Left ventricle myocardium superior (tissue), 1 donor: ENCODE measurements at regions not wholly inside any gene's neighbourhood (a gene's known extent, or its start where the extent isn't known, plus 50 kb on each side); places are given as distances from the start of the nearest gene placed in this dataset.
"Not testable (repeated sequence)": the region's sequence is repeated elsewhere in the genome, so short reads cannot be mapped to it uniquely, and the experiment has no call there.

Experiments
- ATAC-seq: fragments of 200-7000 bp; cut with Tn5 transposase; one replicate; pipeline ENCODE4 v1.9.1; 2020; ENCODE audit warnings: mild to moderate bottlenecking, moderate library complexity
- DNase-seq: peaks from one replicate; pipeline ENCODE4 v3.0.0-alpha.2; 2020
- intact Hi-C: fragments of 100-400 bp; cut with micrococcal nuclease; formaldehyde crosslinking; loops from one replicate; pipeline ENCODE4 v1.11.0; 2022
- donor health status: DM: no; HTN: yes; CAD: no; lungs with severe emphysema.

GRCh38 chr2:84173041-84173440 lies 286.0 kb downstream of the SUCLG1 start:
- intact Hi-C loops: no loop called here
- DNase-seq: no peak
- ATAC-seq: no peak

- ATAC-seq: no peak
- DNase-seq: no peak
- intact Hi-C loops: no loop called here
These were observed 288.1 kb downstream of the SUCLG1 start for GRCh38 chr2:84170979-84171378.

GRCh38 chr2:84169871-84170270 lies 289.2 kb downstream of the SUCLG1 start:
- DNase-seq (no peak), ATAC-seq (no peak)
- intact Hi-C loops: no loop called here

- intact Hi-C loops, ATAC-seq, DNase-seq: not testable (repeated sequence)
These were observed 290.5 kb downstream of the SUCLG1 start for GRCh38 chr2:84168552-84168951.

GRCh38 chr2:84165256-84165655 lies 293.8 kb downstream of the SUCLG1 start:
- ATAC-seq: no peak
- DNase-seq: no peak

GRCh38 chr2:84160453-84160852 lies 298.6 kb downstream of the SUCLG1 start:
- intact Hi-C loops: no loop called here
- ATAC-seq: no peak
- no peak for DNase-seq

More at GRCh38 chr2:84165256-84165655, 293.8 kb downstream of the SUCLG1 start:
- intact Hi-C loops: no loop called here

GRCh38 chr2:84158605-84159004 lies 300.5 kb downstream of the SUCLG1 start:
- ATAC-seq: no peak
- intact Hi-C loops: no loop called here
- DNase-seq: no peak

- DNase-seq (no peak), ATAC-seq (no peak)
- intact Hi-C loops: no loop called here
These were observed 306.6 kb downstream of the SUCLG1 start for GRCh38 chr2:84152462-84152861.

- no peak for ATAC-seq
- DNase-seq: no peak
- intact Hi-C loops: no loop called here
These were observed 314.7 kb downstream of the SUCLG1 start for GRCh38 chr2:84144345-84144744.

- DNase-seq (no peak), ATAC-seq (no peak)
- intact Hi-C loops: no loop called here
These were observed 322.0 kb downstream of the SUCLG1 start for GRCh38 chr2:84137034-84137433.

- intact Hi-C loops: no loop called here
- ATAC-seq (no peak), DNase-seq (no peak)
These were observed 326.7 kb downstream of the SUCLG1 start for GRCh38 chr2:84132370-84132769.

GRCh38 chr2:84131278-84131830 lies 327.7 kb downstream of the SUCLG1 start:
- intact Hi-C loops: no loop called here
- no peak for ATAC-seq
- no peak for DNase-seq

GRCh38 chr2:84129018-84129417 lies 330.1 kb downstream of the SUCLG1 start:
- intact Hi-C loops: no loop called here
- DNase-seq: no peak
- ATAC-seq: no peak

GRCh38 chr2:84127812-84128211 lies 331.3 kb downstream of the SUCLG1 start:
- ATAC-seq, DNase-seq, intact Hi-C loops: not testable (repeated sequence)

GRCh38 chr2:84126530-84126929 lies 332.6 kb downstream of the SUCLG1 start:
- intact Hi-C loops: no loop called here
- no peak for ATAC-seq
- no peak for DNase-seq

- no peak for DNase-seq
- no peak for ATAC-seq
- intact Hi-C loops: no loop called here
These were observed 333.0 kb downstream of the SUCLG1 start for GRCh38 chr2:84126084-84126483.

- DNase-seq (no peak), ATAC-seq (no peak)
- intact Hi-C loops: no loop called here
These were observed 342.9 kb downstream of the SUCLG1 start for GRCh38 chr2:84116143-84116542.

GRCh38 chr2:84115173-84115857 lies 343.8 kb downstream of the SUCLG1 start:
- ATAC-seq (no peak), DNase-seq (no peak)
- intact Hi-C loops: no loop called here

GRCh38 chr2:84103816-84104527 lies 355.1 kb downstream of the SUCLG1 start:
- intact Hi-C loops, DNase-seq, ATAC-seq: not testable (repeated sequence)

- no peak for DNase-seq
- no peak for ATAC-seq
- intact Hi-C loops: no loop called here
These were observed 356.8 kb downstream of the SUCLG1 start for GRCh38 chr2:84102274-84102673.

GRCh38 chr2:84088656-84089055 lies 370.4 kb downstream of the SUCLG1 start:
- ATAC-seq (no peak), DNase-seq (no peak)
- intact Hi-C loops: no loop called here
